ENCODE measurements at regions not wholly inside any gene's neighbourhood (a gene's known extent, or its start where the extent isn't known, plus 50 kb on each side); places are given as distances from the start of the nearest gene placed in this dataset.
A peak's percentile ranks its signal among the peaks of the same experiment; 100 is the strongest.

- H3K4me3 Mint-ChIP-seq = no peak overlapping the region
- peaks cover 0 to 3% of the 10 kb centered on the region in 2 donors for H3K4me1 Mint-ChIP-seq
- ATAC-seq (replicated peaks) = no peak
- no peak overlapping the region for H3K27ac Mint-ChIP-seq
- no peaks in the 10 kb centered on the region for H3K9me3 Mint-ChIP-seq
- DNase-seq = no peak
- no peaks in the 10 kb centered on the region for H3K36me3 Mint-ChIP-seq
- H3K27me3 Mint-ChIP-seq = peaks cover 0 to 6% of the 10 kb centered on the region in 2 donors
Measured at GRCh38 chr15:38702178-38702912, 137.7 kb upstream of the RASGRP1 start.

- Mint-ChIP-seq H3K36me3 (no peaks in the 10 kb centered on the region), H3K4me1 (no peaks in the 10 kb centered on the region), H3K4me3 (no peak overlapping the region), H3K9me3 (no peaks in the 10 kb centered on the region), H3K27me3 (peaks cover 0 to 6% of the 10 kb centered on the region in 2 donors), H3K27ac (no peak overlapping the region)
- no peak for DNase-seq
- no peak for ATAC-seq (replicated peaks)
Measured at GRCh38 chr15:38705436-38706219, 141.0 kb upstream of the RASGRP1 start.

GRCh38 chr15:38706956-38707355, 142.3 kb upstream of the RASGRP1 start:
- no peaks in the 10 kb centered on the region for H3K4me1 Mint-ChIP-seq
- no peak for DNase-seq
- H3K9me3 Mint-ChIP-seq = no peaks in the 10 kb centered on the region
- H3K36me3 Mint-ChIP-seq = no peaks in the 10 kb centered on the region
- ATAC-seq (replicated peaks) = no peak
- no peak overlapping the region for H3K4me3 Mint-ChIP-seq
- H3K27ac Mint-ChIP-seq = no peak overlapping the region
- peaks cover 2 to 6% of the 10 kb centered on the region in 2 donors for H3K27me3 Mint-ChIP-seq

- no peak overlapping the region for H3K4me3 Mint-ChIP-seq
- no peaks in the 10 kb centered on the region for H3K36me3 Mint-ChIP-seq
- no peak overlapping the region for H3K27ac Mint-ChIP-seq
- peak; percentile 87 to 94 for ATAC-seq (replicated peaks)
- H3K27me3 Mint-ChIP-seq = peaks cover 4 to 6% of the 10 kb centered on the region in 2 donors
- no peaks in the 10 kb centered on the region for H3K9me3 Mint-ChIP-seq
- DNase-seq = peak; percentile 28
- H3K4me1 Mint-ChIP-seq = no peaks in the 10 kb centered on the region
Measured at GRCh38 chr15:38707802-38708671, 143.4 kb upstream of the RASGRP1 start.

GRCh38 chr15:38708672-38709180, 144.1 kb upstream of the RASGRP1 start:
- H3K9me3 Mint-ChIP-seq = no peaks in the 10 kb centered on the region
- DNase-seq (no peak), ATAC-seq (replicated peaks) (no peak)
- H3K4me1 Mint-ChIP-seq = no peaks in the 10 kb centered on the region
- peaks cover 4 to 11% of the 10 kb centered on the region in 2 donors for H3K27me3 Mint-ChIP-seq
- no peak overlapping the region for H3K27ac Mint-ChIP-seq
- no peaks in the 10 kb centered on the region for H3K36me3 Mint-ChIP-seq
- H3K4me3 Mint-ChIP-seq = no peak overlapping the region

- Mint-ChIP-seq H3K4me1 (no peaks in the 10 kb centered on the region), H3K36me3 (no peaks in the 10 kb centered on the region), H3K27ac (no peak overlapping the region), H3K27me3 (peaks cover 4 to 11% of the 10 kb centered on the region in 2 donors), H3K4me3 (no peak overlapping the region), H3K9me3 (no peaks in the 10 kb centered on the region)
- DNase-seq (no peak), ATAC-seq (replicated peaks) (no peak)
Measured at GRCh38 chr15:38709196-38709595, 144.6 kb upstream of the RASGRP1 start.

GRCh38 chr15:38714309-38715072, 149.9 kb upstream of the RASGRP1 start:
- no peak overlapping the region for H3K4me3 Mint-ChIP-seq
- H3K27ac Mint-ChIP-seq = no peak overlapping the region
- H3K27me3 Mint-ChIP-seq = peaks cover 4 to 5% of the 10 kb centered on the region in 2 donors
- H3K9me3 Mint-ChIP-seq = no peaks in the 10 kb centered on the region
- DNase-seq (no peak), ATAC-seq (replicated peaks) (no peak)
- no peaks in the 10 kb centered on the region for H3K36me3 Mint-ChIP-seq
- H3K4me1 Mint-ChIP-seq = no peaks in the 10 kb centered on the region

- ATAC-seq (replicated peaks) = no peak
- no peaks in the 10 kb centered on the region for H3K36me3 Mint-ChIP-seq
Measured at GRCh38 chr15:38720893-38721567, 156.4 kb upstream of the RASGRP1 start.

GRCh38 chr15:38721568-38721945, 156.9 kb upstream of the RASGRP1 start:
- Mint-ChIP-seq H3K36me3 (no peaks in the 10 kb centered on the region), H3K9me3 (no peaks in the 10 kb centered on the region), H3K4me1 (no peaks in the 10 kb centered on the region), H3K27ac (no peak overlapping the region), H3K4me3 (no peak overlapping the region), H3K27me3 (no peaks in the 10 kb centered on the region)
- DNase-seq (no peak), ATAC-seq (replicated peaks) (no peak)

More at GRCh38 chr15:38720893-38721567, 156.4 kb upstream of the RASGRP1 start:
- DNase-seq = no peak
- no peak overlapping the region for H3K27ac Mint-ChIP-seq
- no peaks in the 10 kb centered on the region for H3K9me3 Mint-ChIP-seq
- no peaks in the 10 kb centered on the region for H3K27me3 Mint-ChIP-seq
- no peak overlapping the region for H3K4me3 Mint-ChIP-seq
- no peaks in the 10 kb centered on the region for H3K4me1 Mint-ChIP-seq

GRCh38 chr15:38722236-38722635, 157.6 kb upstream of the RASGRP1 start:
- no peak overlapping the region for H3K4me3 Mint-ChIP-seq
- no peak overlapping the region for H3K27ac Mint-ChIP-seq
- H3K9me3 Mint-ChIP-seq = no peaks in the 10 kb centered on the region

GRCh38 chr15:38724827-38725226, 160.2 kb upstream of the RASGRP1 start:
- ATAC-seq (replicated peaks) = no peak
- peaks cover 3 to 6% of the 10 kb centered on the region in 2 donors for H3K27me3 Mint-ChIP-seq
- H3K9me3 Mint-ChIP-seq = no peaks in the 10 kb centered on the region
- H3K36me3 Mint-ChIP-seq = no peaks in the 10 kb centered on the region
- DNase-seq = no peak
- no peaks in the 10 kb centered on the region for H3K4me1 Mint-ChIP-seq
- H3K27ac Mint-ChIP-seq = no peak overlapping the region
- no peak overlapping the region for H3K4me3 Mint-ChIP-seq

More at GRCh38 chr15:38722236-38722635, 157.6 kb upstream of the RASGRP1 start:
- Mint-ChIP-seq H3K36me3 (no peaks in the 10 kb centered on the region), H3K4me1 (no peaks in the 10 kb centered on the region), H3K27me3 (no peaks in the 10 kb centered on the region)
- ATAC-seq (replicated peaks) (no peak), DNase-seq (no peak)

GRCh38 chr15:38726187-38726586, 161.6 kb upstream of the RASGRP1 start:
- H3K9me3 Mint-ChIP-seq = no peaks in the 10 kb centered on the region
- no peak for DNase-seq

GRCh38 chr15:38733331-38733730, 168.7 kb upstream of the RASGRP1 start:
- H3K27ac Mint-ChIP-seq = no peak overlapping the region
- no peak for ATAC-seq (replicated peaks)
- no peak for DNase-seq
- peaks cover 17 to 25% of the 10 kb centered on the region in 2 donors for H3K27me3 Mint-ChIP-seq
- H3K36me3 Mint-ChIP-seq = no peaks in the 10 kb centered on the region
- H3K4me3 Mint-ChIP-seq = no peak overlapping the region
- no peaks in the 10 kb centered on the region for H3K4me1 Mint-ChIP-seq
- peaks cover 0 to 3% of the 10 kb centered on the region in 2 donors for H3K9me3 Mint-ChIP-seq

More at GRCh38 chr15:38726187-38726586, 161.6 kb upstream of the RASGRP1 start:
- no peak overlapping the region for H3K4me3 Mint-ChIP-seq
- ATAC-seq (replicated peaks) = no peak
- H3K27ac Mint-ChIP-seq = no peak overlapping the region
- H3K27me3 Mint-ChIP-seq = peaks cover 10 to 14% of the 10 kb centered on the region in 2 donors
- H3K4me1 Mint-ChIP-seq = no peaks in the 10 kb centered on the region
- H3K36me3 Mint-ChIP-seq = no peaks in the 10 kb centered on the region

All from stimulated activated naive B cell treated with anti-CD40 and anti-IgM and Interleukin-4, amounts not matched to agents 10 μg/mL and 1 μg/mL and 100 μg/mL, for 72 hours (primary cell).